Parathyroid adenoma (tissue), 2 donors: ENCODE measurements at regions not wholly inside any gene's neighbourhood (a gene's known extent, or its start where the extent isn't known, plus 50 kb on each side); places are given as distances from the start of the nearest gene placed in this dataset.

ENCODE experiments used
- H2AFZ ChIP-seq: fragments of 300-600 bp; sonication (generic); one replicate; pipeline ENCODE4 v1.7.0; 2017; ENCODE audit warnings: antibody characterized with exemption, mild to moderate bottlenecking
- H3K27ac ChIP-seq: fragments of 300-600 bp; sonication (generic); one replicate; pipeline ENCODE4 v1.7.0; 2017
- H3K27me3 ChIP-seq: fragments of 300-600 bp; sonication (generic); one replicate; pipeline ENCODE4 v1.7.0; 2017; ENCODE audit warnings: low read length; ENCODE audit not compliant: control insufficient read depth, insufficient read depth
- H3K36me3 ChIP-seq: fragments of 300-600 bp; sonication (generic); one replicate; pipeline ENCODE4 v1.7.0; 2017; ENCODE audit warnings: low read length; ENCODE audit not compliant: control insufficient read depth, insufficient read depth
- H3K4me1 ChIP-seq: fragments of 300-600 bp; sonication (generic); one replicate; pipeline ENCODE4 v1.7.0; 2017; ENCODE audit warnings: control low read depth
- H3K4me2 ChIP-seq: fragments of 300-600 bp; sonication (generic); one replicate; pipeline ENCODE4 v1.7.0; 2017; ENCODE audit warnings: low read length
- H3K4me3 ChIP-seq: fragments of 300-600 bp; sonication (generic); one replicate; pipeline ENCODE4 v1.7.0; 2017; ENCODE audit warnings: low read depth, low read length
- H3K79me2 ChIP-seq: fragments of 300-600 bp; sonication (generic); one replicate; pipeline ENCODE4 v1.7.0; 2017; ENCODE audit warnings: control low read depth
- H3K9ac ChIP-seq: fragments of 300-600 bp; sonication (generic); one replicate; pipeline ENCODE4 v1.7.0; 2017; ENCODE audit warnings: mild to moderate bottlenecking
- H3K9me3 ChIP-seq: fragments of 300-600 bp; sonication (generic); one replicate; pipeline ENCODE4 v1.7.0; 2017; ENCODE audit warnings: low read length; ENCODE audit not compliant: control insufficient read depth
- CTCF ChIP-seq: fragments of 300-600 bp; sonication (generic); IDR thresholded peaks from one replicate; pipeline ENCODE4 v1.7.0; 2017; ENCODE audit warnings: antibody characterized with exemption, mild to moderate bottlenecking
- donor health status: primary hyperparathyroidism.

- Histone ChIP-seq H2AFZ (no peak overlapping the region), H3K27ac (no peak overlapping the region), H3K79me2 (no peaks in the 10 kb centered on the region), H3K27me3 (no peaks in the 10 kb centered on the region), H3K9me3 (no peaks in the 10 kb centered on the region), H3K4me1 (no peaks in the 10 kb centered on the region), H3K4me3 (no peak overlapping the region), H3K4me2 (no peak overlapping the region), H3K36me3 (no peaks in the 10 kb centered on the region), H3K9ac (no peak overlapping the region)
- TF ChIP-seq CTCF = no peak
Observed at GRCh38 chr4:77434299-77435092, 171.1 kb upstream of the CXCL13 start.

GRCh38 chr4:77437079-77437478, 168.5 kb upstream of the CXCL13 start:
- no peak for TF ChIP-seq CTCF
- H3K4me3 ChIP-seq = no peak overlapping the region

GRCh38 chr4:77438549-77438948, 167.1 kb upstream of the CXCL13 start:
- Histone ChIP-seq H3K27me3 (no peaks in the 10 kb centered on the region), H3K9me3 (no peaks in the 10 kb centered on the region), H3K4me3 (no peak overlapping the region), H3K27ac (no peak overlapping the region), H3K4me1 (no peaks in the 10 kb centered on the region), H3K36me3 (no peaks in the 10 kb centered on the region), H3K4me2 (no peak overlapping the region), H2AFZ (no peak overlapping the region), H3K9ac (no peak overlapping the region), H3K79me2 (no peaks in the 10 kb centered on the region)
- TF ChIP-seq CTCF = no peak

More at GRCh38 chr4:77437079-77437478, 168.5 kb upstream of the CXCL13 start:
- Histone ChIP-seq H3K9me3 (no peaks in the 10 kb centered on the region), H3K9ac (no peak overlapping the region), H3K27ac (no peak overlapping the region), H3K36me3 (no peaks in the 10 kb centered on the region), H3K4me1 (no peaks in the 10 kb centered on the region), H2AFZ (no peak overlapping the region), H3K27me3 (no peaks in the 10 kb centered on the region), H3K4me2 (no peak overlapping the region), H3K79me2 (no peaks in the 10 kb centered on the region)

GRCh38 chr4:77443941-77444340, 161.7 kb upstream of the CXCL13 start:
- H3K36me3 ChIP-seq = no peaks in the 10 kb centered on the region
- TF ChIP-seq CTCF = no peak

GRCh38 chr4:77445823-77446222, 159.8 kb upstream of the CXCL13 start:
- TF ChIP-seq CTCF = no peak
- H3K4me3 ChIP-seq = no peak overlapping the region
- no peak overlapping the region for H3K27ac ChIP-seq
- no peak overlapping the region for H3K4me2 ChIP-seq
- no peaks in the 10 kb centered on the region for H3K36me3 ChIP-seq
- H3K79me2 ChIP-seq = no peaks in the 10 kb centered on the region
- no peak overlapping the region for H3K9ac ChIP-seq
- H2AFZ ChIP-seq = no peak overlapping the region
- no peaks in the 10 kb centered on the region for H3K9me3 ChIP-seq
- no peaks in the 10 kb centered on the region for H3K4me1 ChIP-seq
- H3K27me3 ChIP-seq = no peaks in the 10 kb centered on the region

More at GRCh38 chr4:77443941-77444340, 161.7 kb upstream of the CXCL13 start:
- Histone ChIP-seq H3K4me1 (no peaks in the 10 kb centered on the region), H3K27me3 (no peaks in the 10 kb centered on the region), H3K9me3 (no peaks in the 10 kb centered on the region), H3K79me2 (no peaks in the 10 kb centered on the region), H3K27ac (no peak overlapping the region), H3K9ac (no peak overlapping the region), H3K4me3 (no peak overlapping the region), H2AFZ (no peak overlapping the region), H3K4me2 (no peak overlapping the region)
